CD1c-positive myeloid dendritic cell (primary cell): ENCODE measurements at regions not wholly inside any gene's neighbourhood (a gene's known extent, or its start where the extent isn't known, plus 50 kb on each side); places are given as distances from the start of the nearest gene placed in this dataset.
A peak's percentile ranks its signal among the peaks of the same experiment; 100 is the strongest.

Source experiments
- DNase-seq: peaks from one replicate; pipeline ENCODE4 v3.0.0-alpha.2; 2016; ENCODE audit errors: extremely low spot score

- peak; percentile 47 for DNase-seq
Measured at GRCh38 chr1:23639460-23640095, 52.0 kb upstream of the RPL11 start.

GRCh38 chr1:23638786-23639241 lies 52.8 kb upstream of the RPL11 start:
- no peak for DNase-seq

- no peak for DNase-seq
Measured at GRCh38 chr1:23638188-23638619, 53.4 kb upstream of the RPL11 start.

- no peak for DNase-seq
Measured at GRCh38 chr1:23636009-23636408, 55.6 kb upstream of the RPL11 start.

GRCh38 chr1:23634840-23635651 lies 56.6 kb upstream of the RPL11 start:
- DNase-seq, result peak; percentile 76

- DNase-seq, result no peak
Measured at GRCh38 chr1:23634518-23634839, 57.1 kb upstream of the RPL11 start.

- no peak for DNase-seq
Measured at GRCh38 chr1:23632479-23633160, 59.0 kb upstream of the RPL11 start.

GRCh38 chr1:23629708-23630290 lies 61.8 kb upstream of the RPL11 start:
- DNase-seq, result no peak

GRCh38 chr1:23628951-23629387 lies 62.6 kb upstream of the RPL11 start:
- no peak for DNase-seq

GRCh38 chr1:23627069-23627735 lies 64.4 kb upstream of the RPL11 start:
- DNase-seq, result no peak

GRCh38 chr1:23625929-23626535 lies 65.6 kb upstream of the RPL11 start:
- DNase-seq, result no peak

- no peak for DNase-seq
Measured at GRCh38 chr1:23625459-23625858, 66.1 kb upstream of the RPL11 start.

GRCh38 chr1:23624440-23624839 lies 65.1 kb upstream of the ID3 start:
- DNase-seq, result no peak

GRCh38 chr1:23622284-23622683 lies 63.0 kb upstream of the ID3 start:
- DNase-seq, result no peak

GRCh38 chr1:23620605-23621004 lies 61.3 kb upstream of the ID3 start:
- DNase-seq, result no peak

GRCh38 chr1:23619299-23620188 lies 60.2 kb upstream of the ID3 start:
- DNase-seq, result peak; percentile 57

- no peak for DNase-seq
Measured at GRCh38 chr1:23618586-23619083, 59.3 kb upstream of the ID3 start.

GRCh38 chr1:23617084-23617521 lies 57.8 kb upstream of the ID3 start:
- DNase-seq, result no peak

GRCh38 chr1:23616292-23616824 lies 57.1 kb upstream of the ID3 start:
- no peak for DNase-seq

- DNase-seq, result no peak
Measured at GRCh38 chr1:23615852-23616251, 56.6 kb upstream of the ID3 start.
